ENCODE measurements at regions not wholly inside any gene's neighbourhood (a gene's known extent, or its start where the extent isn't known, plus 50 kb on each side); places are given as distances from the start of the nearest gene placed in this dataset.
"Not testable (repeated sequence)": the region's sequence is repeated elsewhere in the genome, so short reads cannot be mapped to it uniquely, and the experiment has no call there.

GRCh38 chr7:156324201-156324600, 316.4 kb upstream of the RNF32 start:
- DNase-seq (ENCODE audit: low spot score in 2 of 2) = no peak
- Histone ChIP-seq H3K36me3 (no peaks in the 10 kb centered on the region), H3K9me3 (no peaks in the 10 kb centered on the region), H3K27me3 (no peaks in the 10 kb centered on the region), H3K4me1 (no peaks in the 10 kb centered on the region), H3K27ac (no peak overlapping the region), H3K4me3 (no peak overlapping the region)
- intact Hi-C loops (cut with DNase I; ENCODE audit: low total_unique reads) = loop anchor here (10.0 kb wide), 1 partner anchor 1911 kb away; no protein-coding TSS in a partner anchor
- TF ChIP-seq CTCF (IDR thresholded peaks at IDR 0.05) = no peak
- no peak for TF ChIP-seq POLR2AphosphoS5 (IDR thresholded peaks at IDR 0.05)
- TF ChIP-seq POLR2A (IDR thresholded peaks at IDR 0.05) = no peak

DNA sequence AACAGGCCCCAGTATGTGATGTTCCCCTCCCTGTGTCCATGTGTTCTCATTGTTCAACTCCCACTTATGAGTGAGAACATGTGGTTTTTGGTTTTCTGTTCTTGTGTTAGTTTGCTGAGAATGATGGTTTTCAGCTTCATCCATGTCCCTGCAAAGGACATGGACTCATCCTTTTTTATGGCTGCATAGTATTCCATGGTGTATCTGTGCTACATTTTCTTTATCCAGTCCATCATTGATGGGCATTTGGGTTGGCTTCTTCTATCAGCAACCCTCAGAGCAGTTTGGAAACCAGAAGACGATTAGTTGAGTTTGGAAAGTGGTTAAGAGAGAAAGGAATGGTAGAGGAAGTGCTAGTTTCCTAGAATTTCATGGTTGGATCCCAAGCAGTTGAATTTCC, 319.1 kb upstream of the RNF32 start:
- intact Hi-C loops (cut with DNase I; ENCODE audit: low total_unique reads) = loop anchor here (10.0 kb wide), 1 partner anchor 1913 kb away; no protein-coding TSS in a partner anchor
- H3K9me3 ChIP-seq; H3K4me3 ChIP-seq; H3K4me1 ChIP-seq; DNase-seq (ENCODE audit: low spot score in 2 of 2); H3K27ac ChIP-seq; H3K27me3 ChIP-seq; H3K36me3 ChIP-seq: not testable (repeated sequence)

DNA sequence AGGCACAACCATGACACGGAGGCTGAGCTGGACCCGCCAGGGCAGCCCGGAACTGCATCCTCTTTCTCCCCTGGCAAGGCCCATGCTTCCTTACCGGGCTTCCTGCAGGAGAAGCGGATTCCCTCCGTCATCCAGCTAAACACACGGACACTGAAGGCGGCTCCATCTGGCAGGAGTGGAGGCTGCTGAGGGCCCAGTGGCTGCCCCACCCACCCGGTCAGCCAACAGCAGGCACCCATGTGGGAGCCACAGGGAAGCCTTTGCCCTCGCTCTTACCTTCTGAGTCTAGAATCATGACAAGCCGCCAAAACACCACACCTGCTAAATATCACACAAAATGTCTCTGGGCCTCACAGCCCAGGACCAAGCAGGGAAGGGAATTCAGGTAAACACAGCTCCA, 321.6 kb upstream of the RNF32 start:
- no peaks in the 10 kb centered on the region for H3K36me3 ChIP-seq
- intact Hi-C loops (cut with DNase I; ENCODE audit: low total_unique reads) = no loop called here
- H3K27ac ChIP-seq = no peak overlapping the region
- TF ChIP-seq CTCF (IDR thresholded peaks at IDR 0.05) = no peak
- TF ChIP-seq POLR2AphosphoS5 (IDR thresholded peaks at IDR 0.05) = no peak
- TF ChIP-seq POLR2A (IDR thresholded peaks at IDR 0.05) = no peak
- no peaks in the 10 kb centered on the region for H3K27me3 ChIP-seq
- no peak overlapping the region for H3K4me3 ChIP-seq
- DNase-seq (ENCODE audit: low spot score in 2 of 2) = no peak
- peaks cover 0 to 15% of the 10 kb centered on the region in 2 donors for H3K9me3 ChIP-seq
- no peaks in the 10 kb centered on the region for H3K4me1 ChIP-seq

GRCh38 chr7:156318426-156318825, 322.1 kb upstream of the RNF32 start:
- Histone ChIP-seq H3K36me3 (no peaks in the 10 kb centered on the region), H3K9me3 (peaks cover 0 to 15% of the 10 kb centered on the region in 2 donors), H3K27ac (no peak overlapping the region), H3K4me1 (no peaks in the 10 kb centered on the region), H3K4me3 (no peak overlapping the region), H3K27me3 (no peaks in the 10 kb centered on the region)
- no peak for DNase-seq (ENCODE audit: low spot score in 2 of 2)
- intact Hi-C loops (cut with DNase I; ENCODE audit: low total_unique reads) = no loop called here
- TF ChIP-seq CTCF (IDR thresholded peaks at IDR 0.05) (no peak), POLR2AphosphoS5 (IDR thresholded peaks at IDR 0.05) (no peak), POLR2A (IDR thresholded peaks at IDR 0.05) (no peak)

DNA sequence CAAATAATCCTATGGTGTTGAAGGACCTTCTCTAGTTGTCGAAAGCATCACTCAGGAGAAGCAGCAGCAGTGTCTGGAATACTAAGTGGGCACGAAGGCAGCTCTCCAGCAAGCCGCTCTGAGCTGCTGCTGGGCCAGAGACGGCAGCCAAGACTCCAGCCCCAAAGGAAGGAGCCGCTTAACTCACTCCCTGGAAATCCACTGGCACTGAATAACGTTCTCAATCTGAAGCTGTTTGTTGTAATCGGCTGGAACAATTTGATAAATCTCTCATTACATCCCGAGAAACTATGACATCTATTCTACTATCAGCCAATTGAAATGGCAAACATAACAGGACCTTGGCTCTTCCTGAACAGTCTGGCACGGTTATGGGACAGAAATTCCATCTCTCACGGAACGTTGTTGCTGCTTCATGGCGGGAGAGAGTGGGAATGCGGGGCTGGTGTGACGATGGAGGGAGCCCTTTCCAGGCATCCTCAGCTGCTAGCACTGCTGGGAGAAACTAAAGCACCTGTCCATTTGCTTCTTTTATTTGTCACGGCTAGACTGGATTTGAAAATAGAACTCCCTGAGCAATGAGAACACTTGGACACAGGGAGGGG, 331.5 kb upstream of the RNF32 start:
- H3K4me3 ChIP-seq = no peak overlapping the region
- no peaks in the 10 kb centered on the region for H3K9me3 ChIP-seq
- TF ChIP-seq POLR2AphosphoS5 (IDR thresholded peaks at IDR 0.05) (no peak), CTCF (IDR thresholded peaks at IDR 0.05) (no peak), POLR2A (IDR thresholded peaks at IDR 0.05) (no peak)
- H3K27me3 ChIP-seq = peaks cover 0 to 2% of the 10 kb centered on the region in 2 donors
- no peaks in the 10 kb centered on the region for H3K36me3 ChIP-seq
- H3K27ac ChIP-seq = no peak overlapping the region
- no peak for DNase-seq (ENCODE audit: low spot score in 2 of 2)
- no peaks in the 10 kb centered on the region for H3K4me1 ChIP-seq
- intact Hi-C loops (cut with DNase I; ENCODE audit: low total_unique reads) = no loop called here

DNA sequence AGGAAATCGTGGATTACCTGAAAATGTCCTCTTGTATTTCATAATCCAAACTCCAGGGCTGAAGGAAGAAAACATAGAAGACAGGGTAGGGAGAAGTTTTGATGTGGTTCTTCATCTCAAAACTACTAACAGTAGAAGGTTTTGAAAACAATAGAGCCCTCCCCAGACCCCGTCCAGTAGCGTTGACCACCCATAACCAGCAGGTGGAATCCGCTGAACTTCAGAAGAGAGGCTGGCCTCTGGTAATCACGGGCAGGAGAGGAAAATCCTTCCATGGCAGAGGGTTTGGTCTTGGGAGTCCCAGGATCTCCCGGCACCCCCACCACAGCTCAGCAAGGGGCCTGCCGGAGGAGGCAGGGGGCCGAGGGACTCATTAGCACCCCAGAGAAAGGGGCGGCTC, 333.4 kb upstream of the RNF32 start:
- H3K27me3 ChIP-seq = peaks cover 0 to 2% of the 10 kb centered on the region in 2 donors
- intact Hi-C loops (cut with DNase I; ENCODE audit: low total_unique reads) = no loop called here
- no peaks in the 10 kb centered on the region for H3K4me1 ChIP-seq
- TF ChIP-seq POLR2A (IDR thresholded peaks at IDR 0.05) (no peak), POLR2AphosphoS5 (IDR thresholded peaks at IDR 0.05) (no peak), CTCF (IDR thresholded peaks at IDR 0.05) (no peak)
- no peaks in the 10 kb centered on the region for H3K9me3 ChIP-seq
- DNase-seq (ENCODE audit: low spot score in 2 of 2) = no peak
- no peak overlapping the region for H3K4me3 ChIP-seq
- no peaks in the 10 kb centered on the region for H3K36me3 ChIP-seq
- H3K27ac ChIP-seq = no peak overlapping the region

Data from breast epithelium (tissue), 4 donors.